Right lobe of liver (tissue), 6 donors: ENCODE measurements at regions not wholly inside any gene's neighbourhood (a gene's known extent, or its start where the extent isn't known, plus 50 kb on each side); places are given as distances from the start of the nearest gene placed in this dataset.

Experiments
- ATAC-seq, 4 donors: fragments of 200-7000 bp; cut with Tn5 transposase; one replicate each; pipeline ENCODE4 v1.9.1; 2020; ENCODE audit warnings: mild to moderate bottlenecking in 4 of 4, moderate library complexity in 4 of 4
- DNase-seq, 3 donors: peaks; one replicate each; pipeline ENCODE4 v3.0.0-alpha.2; 2020
- H3K27ac ChIP-seq, 3 donors: fragments of 200-600 bp; one replicate each; pipeline ENCODE4 v1.8.0; 2022
- H3K27me3 ChIP-seq, 2 donors: fragments of 200-600 bp; one replicate each; pipeline ENCODE4 v1.8.0; 2022
- H3K36me3 ChIP-seq, 4 donors: fragments of 200-600 bp; sonication (generic) in 1 of 4; one replicate each; pipeline versions ENCODE4 v1.5.1 to v1.8.0; 2017 to 2022; ENCODE audit warnings: control low read depth in 1 of 4
- H3K4me1 ChIP-seq, 4 donors: fragments of 200-600 bp; sonication (generic) in 1 of 4; one replicate each; pipeline versions ENCODE4 v1.5.1 to v1.8.0; 2017 to 2022; ENCODE audit warnings: control low read depth in 1 of 4
- H3K4me3 ChIP-seq, 3 donors: fragments of 200-600 bp; one replicate each; pipeline ENCODE4 v1.8.0; 2022
- H3K9me3 ChIP-seq, 4 donors: fragments of 200-600 bp; sonication (generic) in 1 of 4; one replicate each; pipeline versions ENCODE4 v1.5.1 to v1.8.0; 2017 to 2022; ENCODE audit warnings: control low read depth in 1 of 4
- POLR2A ChIP-seq: fragments of 450-650 bp; IDR thresholded peaks from one replicate; pipeline ENCODE4 v1.6.1; 2017; ENCODE audit warnings: antibody characterized with exemption, mild to moderate bottlenecking
- WGBS: methylation state at CpG from one replicate; pipeline ENCODE4 v1.1.6; 2018; ENCODE audit warnings: low coverage, low lambda C conversion rate; ENCODE audit not compliant: insufficient coverage; ENCODE audit errors: missing lambda C conversion rate; 5-methylcytosine and 5-hydroxymethylcytosine counted together
- intact Hi-C, 2 donors: fragments of 100-400 bp; cut with DNase I; formaldehyde crosslinking; loops; one replicate each; pipeline versions ENCODE4 v1.11.2 to v1.14.1; 2022
- TF ChIP-seq, protein P1 (sequence below), 4 donors: fragments of 200-600 bp in 3 of 4; fragments of 450-650 bp in 1 of 4; IDR thresholded peaks; one replicate each; pipeline versions ENCODE4 v1.5.1 to v1.8.0; 2016 to 2022; ENCODE audit warnings: antibody characterized with exemption in 4 of 4, mild to moderate bottlenecking in 2 of 4
- donor health status: DM: no; HTN: yes; CAD: no.
- donor health status: DM: no; HTN: no; CAD: no.
- donor health status: DM: no; HTN: no; CAD: no.
- donor health status: DM: no; HTN: yes; CAD: no.
- donor health status: DM: no; HTN: yes; CAD: no.

DNA sequence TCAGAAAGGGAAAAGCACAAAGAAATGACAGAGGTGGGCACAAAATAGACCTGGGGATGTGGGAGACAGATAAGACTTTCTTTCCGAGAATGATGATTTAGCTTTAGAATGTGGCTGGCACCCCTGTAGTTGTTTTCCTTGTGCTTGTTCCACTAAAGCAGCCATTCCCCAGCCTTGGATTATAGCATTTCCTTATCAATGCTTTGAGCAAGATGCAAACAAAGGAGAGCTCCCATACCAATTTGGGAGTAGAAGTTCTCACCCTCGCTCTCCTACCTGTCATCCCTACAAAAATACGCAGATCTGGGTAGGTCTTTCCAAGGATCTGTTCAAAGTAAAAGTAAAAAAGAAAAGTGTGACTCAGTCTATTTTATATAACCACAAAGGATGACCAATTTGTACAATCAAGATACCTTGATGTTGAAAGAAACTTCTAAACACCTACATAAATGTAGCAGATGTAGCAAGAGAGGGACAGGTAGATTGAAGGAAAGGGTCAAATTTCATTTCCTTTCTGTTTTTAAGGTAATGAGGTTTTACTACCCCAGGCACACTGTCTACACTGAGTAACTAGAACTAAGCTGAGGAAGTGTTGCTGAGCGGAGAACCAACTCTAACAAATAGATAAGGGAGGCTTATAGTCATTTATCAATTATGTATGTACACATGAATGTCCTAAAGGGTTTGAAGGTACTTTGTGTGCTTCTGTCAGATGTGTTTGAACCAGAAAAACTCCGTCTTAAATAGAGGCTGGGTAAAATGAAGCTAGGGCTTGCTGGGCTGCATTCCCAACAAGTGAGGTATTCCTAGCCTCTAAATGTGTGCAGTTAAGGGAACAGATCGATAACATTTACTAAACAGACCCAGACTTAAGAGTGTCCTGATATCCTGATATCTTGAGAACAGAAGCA is 91.1 kb upstream of the LRRN1 start:
- DNase-seq (no peak), ATAC-seq (no peak)
- H3K27ac ChIP-seq: no peak overlapping the region
- TF ChIP-seq, protein P1, sequence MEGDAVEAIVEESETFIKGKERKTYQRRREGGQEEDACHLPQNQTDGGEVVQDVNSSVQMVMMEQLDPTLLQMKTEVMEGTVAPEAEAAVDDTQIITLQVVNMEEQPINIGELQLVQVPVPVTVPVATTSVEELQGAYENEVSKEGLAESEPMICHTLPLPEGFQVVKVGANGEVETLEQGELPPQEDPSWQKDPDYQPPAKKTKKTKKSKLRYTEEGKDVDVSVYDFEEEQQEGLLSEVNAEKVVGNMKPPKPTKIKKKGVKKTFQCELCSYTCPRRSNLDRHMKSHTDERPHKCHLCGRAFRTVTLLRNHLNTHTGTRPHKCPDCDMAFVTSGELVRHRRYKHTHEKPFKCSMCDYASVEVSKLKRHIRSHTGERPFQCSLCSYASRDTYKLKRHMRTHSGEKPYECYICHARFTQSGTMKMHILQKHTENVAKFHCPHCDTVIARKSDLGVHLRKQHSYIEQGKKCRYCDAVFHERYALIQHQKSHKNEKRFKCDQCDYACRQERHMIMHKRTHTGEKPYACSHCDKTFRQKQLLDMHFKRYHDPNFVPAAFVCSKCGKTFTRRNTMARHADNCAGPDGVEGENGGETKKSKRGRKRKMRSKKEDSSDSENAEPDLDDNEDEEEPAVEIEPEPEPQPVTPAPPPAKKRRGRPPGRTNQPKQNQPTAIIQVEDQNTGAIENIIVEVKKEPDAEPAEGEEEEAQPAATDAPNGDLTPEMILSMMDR (IDR thresholded peaks at IDR 0.05): no peak
- TF ChIP-seq POLR2A: no peak
- H3K9me3 ChIP-seq: no peaks in the 10 kb centered on the region
- no peaks in the 10 kb centered on the region for H3K4me1 ChIP-seq
- no peak overlapping the region for H3K4me3 ChIP-seq
- 51% methylated on average over 6 of the region's 6 CpGs for WGBS
- H3K27me3 ChIP-seq: no peaks in the 10 kb centered on the region
- H3K36me3 ChIP-seq: no peaks in the 10 kb centered on the region
- intact Hi-C loops: no loop called here

DNA sequence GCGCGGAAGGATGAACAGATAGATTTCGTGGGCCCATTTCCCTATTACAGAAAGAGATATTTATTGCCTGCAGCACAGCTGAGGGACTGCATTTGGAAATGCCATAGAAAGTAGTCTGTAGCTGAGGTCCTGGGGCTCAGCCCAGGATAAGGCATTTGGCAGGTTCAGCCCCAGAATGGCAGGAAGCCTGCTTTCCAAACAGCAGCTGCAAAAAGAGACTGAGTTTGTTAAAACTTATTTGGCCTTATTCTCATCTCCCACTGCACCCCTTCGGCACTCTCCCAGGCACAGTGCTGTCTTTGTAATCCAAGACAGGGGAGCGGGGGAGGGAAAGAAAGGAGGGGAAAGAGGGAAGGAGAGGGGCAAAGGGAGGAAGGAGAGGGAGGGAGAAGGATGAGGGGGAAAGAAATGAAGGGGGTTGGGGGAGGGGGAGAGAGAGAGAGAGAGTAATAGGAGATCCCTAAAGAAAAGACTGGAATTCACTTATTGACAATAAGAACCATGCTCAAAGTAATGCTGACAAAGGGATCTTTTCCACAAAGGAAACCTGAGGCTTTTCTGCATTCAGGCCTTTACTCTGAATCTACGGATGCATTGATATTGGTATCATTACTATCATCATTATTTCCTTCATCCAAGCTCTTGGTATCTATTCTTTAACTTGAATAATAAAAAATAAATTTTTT is 94.0 kb upstream of the LRRN1 start:
- DNase-seq (no peak), ATAC-seq (no peak)
- no peaks in the 10 kb centered on the region for H3K9me3 ChIP-seq
- no peaks in the 10 kb centered on the region for H3K36me3 ChIP-seq
- no peaks in the 10 kb centered on the region for H3K4me1 ChIP-seq
- no peak overlapping the region for H3K27ac ChIP-seq
- intact Hi-C loops: no loop called here
- TF ChIP-seq, protein P1 (IDR thresholded peaks at IDR 0.05): no peak
- TF ChIP-seq POLR2A: no peak
- WGBS: 42% methylated on average over 6 of the region's 6 CpGs
- H3K4me3 ChIP-seq: no peak overlapping the region
- no peaks in the 10 kb centered on the region for H3K27me3 ChIP-seq

DNA sequence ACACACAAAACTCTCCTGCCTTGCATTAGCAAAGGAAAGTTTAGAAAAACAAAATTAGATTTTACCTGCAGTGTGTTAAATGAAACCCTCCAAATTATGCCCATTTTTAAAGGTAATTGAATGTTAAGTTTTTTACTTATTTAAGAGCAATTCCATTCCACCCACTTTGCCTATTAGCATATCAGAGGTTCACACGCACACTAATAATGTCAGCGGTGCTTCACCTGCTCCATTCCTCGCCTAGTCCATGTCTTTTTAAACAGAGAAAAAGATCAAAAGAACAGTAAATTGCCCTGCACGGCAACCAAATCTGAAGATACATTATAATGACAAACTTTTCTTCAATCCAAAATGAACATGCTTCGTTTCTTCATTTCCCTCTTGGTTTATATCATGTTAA is 97.3 kb upstream of the LRRN1 start:
- H3K27ac ChIP-seq: no peak overlapping the region
- H3K4me1 ChIP-seq: no peaks in the 10 kb centered on the region
- no peaks in the 10 kb centered on the region for H3K27me3 ChIP-seq
- WGBS: 77% methylated on average over 5 of the region's 5 CpGs
- no peaks in the 10 kb centered on the region for H3K36me3 ChIP-seq
- H3K9me3 ChIP-seq: no peaks in the 10 kb centered on the region
- intact Hi-C loops: no loop called here
- TF ChIP-seq POLR2A: no peak
- TF ChIP-seq, protein P1 (IDR thresholded peaks at IDR 0.05): no peak
- no peak overlapping the region for H3K4me3 ChIP-seq
- ATAC-seq (no peak), DNase-seq (no peak)

GRCh38 chr3:3699816-3700633 is 99.2 kb upstream of the LRRN1 start:
- 64% methylated on average over 7 of the region's 7 CpGs for WGBS
- no peak for DNase-seq
- intact Hi-C loops: no loop called here
- H3K27me3 ChIP-seq: no peaks in the 10 kb centered on the region
- no peaks in the 10 kb centered on the region for H3K4me1 ChIP-seq
- TF ChIP-seq, protein P1 (IDR thresholded peaks at IDR 0.05): no peak
- no peak for TF ChIP-seq POLR2A
- H3K27ac ChIP-seq: no peak overlapping the region
- ATAC-seq: no peak
- H3K4me3 ChIP-seq: no peak overlapping the region
- no peaks in the 10 kb centered on the region for H3K9me3 ChIP-seq
- H3K36me3 ChIP-seq: no peaks in the 10 kb centered on the region
